DND-41 (cell line): ENCODE measurements at regions not wholly inside any gene's neighbourhood (a gene's known extent, or its start where the extent isn't known, plus 50 kb on each side); places are given as distances from the start of the nearest gene placed in this dataset.

Source experiments
- EZH2 ChIP-seq: IDR thresholded peaks from 3 replicates; pipeline ENCODE4 v1.6.1; 2012; ENCODE audit warnings: borderline replicate concordance, low read depth, mild to moderate bottlenecking, moderate library complexity, low read length, inconsistent platforms; ENCODE audit not compliant: severe bottlenecking
- TF ChIP-seq, protein P1 (sequence below): IDR thresholded peaks from 2 replicates; pipeline ENCODE4 v1.5.1; 2012; ENCODE audit warnings: borderline replicate concordance, low read length, moderate library complexity, mild to moderate bottlenecking; ENCODE audit not compliant: poor library complexity, severe bottlenecking; ENCODE audit errors: extremely low read depth

GRCh38 chr5:123951582-123951977 lies 439.6 kb downstream of the CSNK1G3 start:
- TF ChIP-seq, protein P1, sequence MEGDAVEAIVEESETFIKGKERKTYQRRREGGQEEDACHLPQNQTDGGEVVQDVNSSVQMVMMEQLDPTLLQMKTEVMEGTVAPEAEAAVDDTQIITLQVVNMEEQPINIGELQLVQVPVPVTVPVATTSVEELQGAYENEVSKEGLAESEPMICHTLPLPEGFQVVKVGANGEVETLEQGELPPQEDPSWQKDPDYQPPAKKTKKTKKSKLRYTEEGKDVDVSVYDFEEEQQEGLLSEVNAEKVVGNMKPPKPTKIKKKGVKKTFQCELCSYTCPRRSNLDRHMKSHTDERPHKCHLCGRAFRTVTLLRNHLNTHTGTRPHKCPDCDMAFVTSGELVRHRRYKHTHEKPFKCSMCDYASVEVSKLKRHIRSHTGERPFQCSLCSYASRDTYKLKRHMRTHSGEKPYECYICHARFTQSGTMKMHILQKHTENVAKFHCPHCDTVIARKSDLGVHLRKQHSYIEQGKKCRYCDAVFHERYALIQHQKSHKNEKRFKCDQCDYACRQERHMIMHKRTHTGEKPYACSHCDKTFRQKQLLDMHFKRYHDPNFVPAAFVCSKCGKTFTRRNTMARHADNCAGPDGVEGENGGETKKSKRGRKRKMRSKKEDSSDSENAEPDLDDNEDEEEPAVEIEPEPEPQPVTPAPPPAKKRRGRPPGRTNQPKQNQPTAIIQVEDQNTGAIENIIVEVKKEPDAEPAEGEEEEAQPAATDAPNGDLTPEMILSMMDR: no peak
- no peak for TF ChIP-seq EZH2
